OCI-LY7 (cell line): ENCODE measurements at regions not wholly inside any gene's neighbourhood (a gene's known extent, or its start where the extent isn't known, plus 50 kb on each side); places are given as distances from the start of the nearest gene placed in this dataset.

ENCODE experiments used
- BruUV-seq: library from RNA; stranded (reverse); fragments of 400-500 nt; replicated peaks from 2 replicates; lab custom pipeline; 2021; lab: Mats Ljungman, UMichigan
- CTCF ChIA-PET: fragments of 300-600 bp; sonication (Branson Sonifier 250); formaldehyde crosslinking; loops from one replicate; lab custom pipeline; 2022; ENCODE audit warnings: antibody characterized with exemption; ENCODE audit not compliant: unreplicated experiment; lab: Charles Lee
- POLR2A ChIA-PET: fragments of 300-600 bp; sonication (Branson Sonifier 250); formaldehyde crosslinking; loops from one replicate; lab custom pipeline; 2022; ENCODE audit warnings: antibody characterized with exemption; lab: Charles Lee
- DNase-seq: peaks from one replicate; pipeline ENCODE4 v3.0.0-alpha.2; 2015; ENCODE audit warnings: low spot score
- H2AFZ ChIP-seq: fragments of 200-600 bp; sonication (generic), shearing (Covaris generic); 2 replicates; pipeline ENCODE4 v1.6.1; 2014; ENCODE audit warnings: mild to moderate bottlenecking, antibody characterized with exemption, low read length, moderate library complexity
- H3K27ac ChIP-seq: fragments of 200-600 bp; sonication (generic); 2 replicates; pipeline ENCODE4 v1.5.1; 2014; ENCODE audit warnings: mixed run types, low read depth, mild to moderate bottlenecking, moderate library complexity, low read length, inconsistent platforms; ENCODE audit not compliant: poor library complexity, severe bottlenecking
- H3K36me3 ChIP-seq: fragments of 200-600 bp; sonication (generic); 2 replicates; pipeline ENCODE4 v1.6.1; 2014; ENCODE audit warnings: mild to moderate bottlenecking, antibody characterized with exemption, low read length, moderate library complexity, mixed read lengths; ENCODE audit not compliant: insufficient read depth
- H3K4me1 ChIP-seq: fragments of 200-600 bp; sonication (generic); 2 replicates; pipeline ENCODE4 v1.5.1; 2014; ENCODE audit warnings: mild to moderate bottlenecking, low read length; ENCODE audit not compliant: insufficient read depth, poor library complexity, severe bottlenecking
- H3K4me2 ChIP-seq: fragments of 200-600 bp; sonication (generic); 2 replicates; pipeline ENCODE4 v1.6.1; 2014; ENCODE audit warnings: mild to moderate bottlenecking, low read length
- H3K4me3 ChIP-seq: fragments of 200-600 bp; sonication (generic); 2 replicates; pipeline ENCODE4 v1.5.1; 2014; ENCODE audit warnings: mild to moderate bottlenecking, low read depth, low read length; ENCODE audit not compliant: poor library complexity, severe bottlenecking
- H3K79me2 ChIP-seq: fragments of 200-600 bp; sonication (generic); 2 replicates; pipeline ENCODE4 v1.6.1; 2016; ENCODE audit warnings: low read depth, mild to moderate bottlenecking, low read length, moderate library complexity, mixed read lengths; ENCODE audit not compliant: insufficient read depth
- H3K9me2 ChIP-seq: fragments of 200-600 bp; sonication (generic); 2 replicates; pipeline ENCODE4 v1.6.1; 2016; ENCODE audit warnings: mild to moderate bottlenecking, low read length, mixed read lengths; ENCODE audit not compliant: insufficient read depth
- H3K9me3 ChIP-seq: fragments of 200-600 bp; sonication (generic); 2 replicates; pipeline ENCODE4 v1.6.1; 2014; ENCODE audit warnings: mild to moderate bottlenecking, mixed run types, low read length, mixed read lengths
- H4K20me1 ChIP-seq: fragments of 200-600 bp; sonication (generic); 2 replicates; pipeline ENCODE4 v1.6.1; 2014; ENCODE audit warnings: mild to moderate bottlenecking, antibody characterized with exemption, low read length, moderate library complexity, mixed read lengths; ENCODE audit not compliant: insufficient read depth
- EZH2phosphoT487 ChIP-seq: fragments of 200-600 bp; sonication (generic); IDR thresholded peaks from 2 replicates; pipeline ENCODE4 v1.6.1; 2018; ENCODE audit warnings: low read depth, borderline replicate concordance, mild to moderate bottlenecking, mixed run types, antibody characterized with exemption, low read length, moderate library complexity, mixed read lengths
- intact Hi-C: fragments of 100-400 bp; cut with micrococcal nuclease; formaldehyde crosslinking; loops from one replicate; pipeline ENCODE4 v1.10.0; 2022; ENCODE audit not compliant: unreplicated experiment
- TF ChIP-seq, protein P1 (sequence below): fragments of 200-600 bp; sonication (generic); conservative IDR thresholded peaks from 2 replicates; pipeline ENCODE4 v1.5.1; 2014; ENCODE audit warnings: mild to moderate bottlenecking, antibody characterized with exemption, low read length, moderate library complexity, mixed read lengths

DNA sequence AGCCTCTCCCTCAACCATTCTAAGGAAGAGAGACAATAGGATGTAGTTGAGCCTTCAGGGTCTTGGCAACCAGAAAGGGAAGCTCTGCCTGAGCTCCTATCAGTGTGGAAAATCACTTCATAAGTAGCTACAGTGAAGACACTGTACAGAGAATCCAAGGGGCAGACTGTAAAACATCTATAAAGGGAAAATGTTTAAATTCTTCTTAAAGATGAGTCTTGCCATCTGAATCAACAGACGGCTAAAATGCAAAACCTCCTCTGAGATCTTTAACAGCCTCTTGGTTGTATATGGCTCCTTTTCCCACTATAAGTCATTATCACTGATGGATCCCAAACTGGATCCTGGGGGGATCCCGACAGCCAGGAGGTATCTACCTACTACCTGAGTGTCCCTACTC is 239.2 kb upstream of the SOX9 start:
- ChIA-PET POLR2A (no interaction called here), CTCF (no interaction called here)
- Histone ChIP-seq H3K9me3 (no peaks in the 10 kb centered on the region), H4K20me1 (no peaks in the 10 kb centered on the region), H3K4me3 (no peak overlapping the region), H3K79me2 (no peaks in the 10 kb centered on the region), H3K27ac (no peak overlapping the region), H3K9me2 (no peaks in the 10 kb centered on the region), H3K4me2 (no peak overlapping the region), H3K4me1 (no peaks in the 10 kb centered on the region), H2AFZ (no peak overlapping the region), H3K36me3 (no peaks in the 10 kb centered on the region)
- DNase-seq: no peak
- no TSS peak for BruUV-seq
- intact Hi-C loops: no loop called here
- no peak for TF ChIP-seq EZH2phosphoT487
- TF ChIP-seq, protein P1, sequence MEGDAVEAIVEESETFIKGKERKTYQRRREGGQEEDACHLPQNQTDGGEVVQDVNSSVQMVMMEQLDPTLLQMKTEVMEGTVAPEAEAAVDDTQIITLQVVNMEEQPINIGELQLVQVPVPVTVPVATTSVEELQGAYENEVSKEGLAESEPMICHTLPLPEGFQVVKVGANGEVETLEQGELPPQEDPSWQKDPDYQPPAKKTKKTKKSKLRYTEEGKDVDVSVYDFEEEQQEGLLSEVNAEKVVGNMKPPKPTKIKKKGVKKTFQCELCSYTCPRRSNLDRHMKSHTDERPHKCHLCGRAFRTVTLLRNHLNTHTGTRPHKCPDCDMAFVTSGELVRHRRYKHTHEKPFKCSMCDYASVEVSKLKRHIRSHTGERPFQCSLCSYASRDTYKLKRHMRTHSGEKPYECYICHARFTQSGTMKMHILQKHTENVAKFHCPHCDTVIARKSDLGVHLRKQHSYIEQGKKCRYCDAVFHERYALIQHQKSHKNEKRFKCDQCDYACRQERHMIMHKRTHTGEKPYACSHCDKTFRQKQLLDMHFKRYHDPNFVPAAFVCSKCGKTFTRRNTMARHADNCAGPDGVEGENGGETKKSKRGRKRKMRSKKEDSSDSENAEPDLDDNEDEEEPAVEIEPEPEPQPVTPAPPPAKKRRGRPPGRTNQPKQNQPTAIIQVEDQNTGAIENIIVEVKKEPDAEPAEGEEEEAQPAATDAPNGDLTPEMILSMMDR: no peak

DNA sequence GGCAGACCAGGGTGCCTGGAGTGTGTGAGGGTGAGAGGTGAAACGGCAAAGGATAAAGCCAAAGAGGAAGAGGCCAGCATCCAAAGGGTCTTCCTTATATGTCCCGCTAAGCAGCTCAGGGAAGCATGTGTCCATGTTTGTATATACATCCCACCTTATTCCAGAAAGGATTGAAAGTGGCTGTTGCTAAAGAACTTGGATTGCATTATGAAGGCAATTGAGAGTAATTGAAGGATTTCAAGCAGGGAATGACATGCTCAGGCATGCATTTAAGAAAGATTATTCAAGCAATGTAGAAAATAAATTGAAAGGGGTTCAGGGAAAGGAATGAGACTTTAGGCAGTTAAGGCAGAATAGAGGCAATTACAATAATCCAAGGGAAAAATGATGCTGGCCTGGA is 237.6 kb upstream of the SOX9 start:
- no peak for DNase-seq
- CTCF ChIA-PET: no interaction called here
- H3K9me2 ChIP-seq: no peaks in the 10 kb centered on the region
- intact Hi-C loops: no loop called here
- H3K79me2 ChIP-seq: no peaks in the 10 kb centered on the region
- no peak overlapping the region for H3K27ac ChIP-seq
- no peaks in the 10 kb centered on the region for H3K4me1 ChIP-seq
- POLR2A ChIA-PET: no interaction called here
- H3K9me3 ChIP-seq: no peaks in the 10 kb centered on the region
- H3K4me2 ChIP-seq: no peak overlapping the region
- H3K4me3 ChIP-seq: no peak overlapping the region
- TF ChIP-seq EZH2phosphoT487: no peak
- TF ChIP-seq, protein P1: no peak
- no TSS peak for BruUV-seq
- H2AFZ ChIP-seq: no peak overlapping the region
- H4K20me1 ChIP-seq: no peaks in the 10 kb centered on the region
- no peaks in the 10 kb centered on the region for H3K36me3 ChIP-seq

DNA sequence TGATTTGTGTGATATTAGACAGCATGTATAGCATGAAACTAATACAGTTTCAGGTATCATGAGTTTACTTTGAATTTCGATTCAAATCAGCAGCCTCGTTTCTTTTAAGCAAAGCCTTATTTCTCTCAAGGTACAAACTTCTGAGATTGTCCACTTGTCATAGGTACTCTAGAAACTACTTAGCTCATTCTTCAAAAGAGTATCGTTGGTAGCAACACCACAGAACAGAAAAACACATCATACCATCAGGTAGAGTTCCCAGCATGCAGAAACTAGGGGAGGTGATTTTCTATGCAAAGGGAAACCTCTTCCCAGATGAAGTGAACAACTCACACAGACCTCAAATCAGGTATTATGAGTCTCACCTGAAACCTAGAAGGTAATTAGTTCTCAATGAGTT is 237.0 kb upstream of the SOX9 start:
- ChIA-PET POLR2A (no interaction called here), CTCF (no interaction called here)
- no TSS peak for BruUV-seq
- Histone ChIP-seq H2AFZ (no peak overlapping the region), H3K36me3 (no peaks in the 10 kb centered on the region), H4K20me1 (no peaks in the 10 kb centered on the region), H3K27ac (no peak overlapping the region), H3K9me3 (no peaks in the 10 kb centered on the region), H3K9me2 (no peaks in the 10 kb centered on the region), H3K4me1 (no peaks in the 10 kb centered on the region), H3K4me3 (no peak overlapping the region), H3K79me2 (no peaks in the 10 kb centered on the region), H3K4me2 (no peak overlapping the region)
- TF ChIP-seq, protein P1: no peak
- no peak for TF ChIP-seq EZH2phosphoT487
- no peak for DNase-seq
- intact Hi-C loops: no loop called here
